HG03196 (cell line): ENCODE measurements at regions not wholly inside any gene's neighbourhood (a gene's known extent, or its start where the extent isn't known, plus 50 kb on each side); places are given as distances from the start of the nearest gene placed in this dataset.

Experiments
- ATAC-seq: cut with Tn5 transposase; IDR thresholded peaks from one replicate; pipeline ENCODE4 v1.9.1; 2021; ENCODE audit not compliant: unreplicated experiment

- ATAC-seq = no peak
These were observed 468.0 kb downstream of the BCAT1 start for GRCh38 chr12:24480766-24481449.

GRCh38 chr12:24479131-24479530, 469.8 kb downstream of the BCAT1 start:
- no peak for ATAC-seq

- ATAC-seq = no peak
These were observed 470.6 kb downstream of the BCAT1 start for GRCh38 chr12:24478254-24478653.

GRCh38 chr12:24476310-24476709, 472.6 kb downstream of the BCAT1 start:
- no peak for ATAC-seq

GRCh38 chr12:24475337-24475736, 473.6 kb downstream of the BCAT1 start:
- no peak for ATAC-seq

GRCh38 chr12:24473097-24473496, 475.8 kb downstream of the BCAT1 start:
- no peak for ATAC-seq

GRCh38 chr12:24470050-24470449, 478.9 kb downstream of the BCAT1 start:
- no peak for ATAC-seq

GRCh38 chr12:24469089-24469488, 479.8 kb downstream of the BCAT1 start:
- ATAC-seq = no peak

GRCh38 chr12:24467226-24467625, 481.7 kb downstream of the BCAT1 start:
- no peak for ATAC-seq

- ATAC-seq = no peak
These were observed 485.5 kb downstream of the BCAT1 start for GRCh38 chr12:24463375-24463774.

- ATAC-seq = no peak
These were observed 486.0 kb downstream of the BCAT1 start for GRCh38 chr12:24462946-24463345.

- ATAC-seq = no peak
These were observed 488.4 kb downstream of the BCAT1 start for GRCh38 chr12:24460506-24460905.

- no peak for ATAC-seq
These were observed 488.8 kb downstream of the BCAT1 start for GRCh38 chr12:24460099-24460498.

- no peak for ATAC-seq
These were observed 493.1 kb downstream of the BCAT1 start for GRCh38 chr12:24455811-24456210.

- ATAC-seq = no peak
These were observed 498.2 kb upstream of the SOX5 start for GRCh38 chr12:24447678-24448077.

GRCh38 chr12:24446287-24446686, 496.8 kb upstream of the SOX5 start:
- no peak for ATAC-seq

GRCh38 chr12:24444634-24445033, 495.2 kb upstream of the SOX5 start:
- no peak for ATAC-seq

- ATAC-seq = no peak
These were observed 492.0 kb upstream of the SOX5 start for GRCh38 chr12:24441458-24441857.

- no peak for ATAC-seq
These were observed 487.2 kb upstream of the SOX5 start for GRCh38 chr12:24436667-24437066.

- no peak for ATAC-seq
These were observed 482.4 kb upstream of the SOX5 start for GRCh38 chr12:24431872-24432271.

GRCh38 chr12:24427776-24428175, 478.3 kb upstream of the SOX5 start:
- ATAC-seq = no peak

GRCh38 chr12:24425601-24425970, 476.1 kb upstream of the SOX5 start:
- ATAC-seq = no peak

GRCh38 chr12:24424889-24425600, 475.6 kb upstream of the SOX5 start:
- no peak for ATAC-seq
